ENCODE measurements at regions not wholly inside any gene's neighbourhood (a gene's known extent, or its start where the extent isn't known, plus 50 kb on each side); places are given as distances from the start of the nearest gene placed in this dataset.

DNA sequence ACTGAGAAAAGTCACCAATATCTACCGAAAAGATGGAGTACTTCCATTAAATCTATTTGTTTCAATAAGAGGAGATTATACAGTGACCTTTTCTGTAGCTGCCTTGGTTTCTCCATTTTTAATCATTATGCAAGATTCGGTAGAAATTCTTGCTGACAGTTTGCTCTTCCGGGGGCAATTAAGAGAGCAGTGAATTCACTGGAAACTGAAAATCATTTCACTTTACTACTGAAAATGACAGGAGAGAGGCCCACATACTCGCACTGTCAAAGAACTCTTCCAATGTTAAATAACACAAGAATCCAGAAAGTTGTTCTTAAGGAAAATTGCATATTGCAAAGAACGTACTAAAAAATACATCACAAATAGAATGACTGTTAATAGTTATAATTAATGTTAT lies 699.3 kb downstream of the CBLN2 start:
- H3K4me3 ChIP-seq, result no peak overlapping the region
- H3K4me1 ChIP-seq, result no peaks in the 10 kb centered on the region
- no peak overlapping the region for H3K27ac ChIP-seq
- H3K27me3 ChIP-seq, result no peaks in the 10 kb centered on the region
- intact Hi-C loops (cut with DNase I), result no loop called here
- TF ChIP-seq POLR2AphosphoS5 (IDR thresholded peaks at IDR 0.05; ENCODE audit: insufficient read depth in 1 of 2, low read depth in 1 of 2) (no peak), POLR2A (IDR thresholded peaks at IDR 0.05) (no peak)
- TF ChIP-seq, protein P1, sequence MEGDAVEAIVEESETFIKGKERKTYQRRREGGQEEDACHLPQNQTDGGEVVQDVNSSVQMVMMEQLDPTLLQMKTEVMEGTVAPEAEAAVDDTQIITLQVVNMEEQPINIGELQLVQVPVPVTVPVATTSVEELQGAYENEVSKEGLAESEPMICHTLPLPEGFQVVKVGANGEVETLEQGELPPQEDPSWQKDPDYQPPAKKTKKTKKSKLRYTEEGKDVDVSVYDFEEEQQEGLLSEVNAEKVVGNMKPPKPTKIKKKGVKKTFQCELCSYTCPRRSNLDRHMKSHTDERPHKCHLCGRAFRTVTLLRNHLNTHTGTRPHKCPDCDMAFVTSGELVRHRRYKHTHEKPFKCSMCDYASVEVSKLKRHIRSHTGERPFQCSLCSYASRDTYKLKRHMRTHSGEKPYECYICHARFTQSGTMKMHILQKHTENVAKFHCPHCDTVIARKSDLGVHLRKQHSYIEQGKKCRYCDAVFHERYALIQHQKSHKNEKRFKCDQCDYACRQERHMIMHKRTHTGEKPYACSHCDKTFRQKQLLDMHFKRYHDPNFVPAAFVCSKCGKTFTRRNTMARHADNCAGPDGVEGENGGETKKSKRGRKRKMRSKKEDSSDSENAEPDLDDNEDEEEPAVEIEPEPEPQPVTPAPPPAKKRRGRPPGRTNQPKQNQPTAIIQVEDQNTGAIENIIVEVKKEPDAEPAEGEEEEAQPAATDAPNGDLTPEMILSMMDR (IDR thresholded peaks at IDR 0.05), result no peak
- H3K36me3 ChIP-seq, result no peaks in the 10 kb centered on the region
- DNase-seq (ENCODE audit: extremely low spot score in 2 of 2), result no peak
- no peaks in the 10 kb centered on the region for H3K9me3 ChIP-seq

- Histone ChIP-seq H3K4me3 (no peak overlapping the region), H3K36me3 (no peaks in the 10 kb centered on the region), H3K4me1 (no peaks in the 10 kb centered on the region), H3K27me3 (no peaks in the 10 kb centered on the region), H3K9me3 (no peaks in the 10 kb centered on the region), H3K27ac (no peak overlapping the region)
- no peak for TF ChIP-seq POLR2A (IDR thresholded peaks at IDR 0.05)
- TF ChIP-seq, protein P1 (IDR thresholded peaks at IDR 0.05), result no peak
- no peak for TF ChIP-seq POLR2AphosphoS5 (IDR thresholded peaks at IDR 0.05; ENCODE audit: insufficient read depth in 1 of 2, low read depth in 1 of 2)
- no peak for DNase-seq (ENCODE audit: extremely low spot score in 2 of 2)
- intact Hi-C loops (cut with DNase I), result no loop called here
Measured at GRCh38 chr18:71842666-71843065, 701.5 kb downstream of the CBLN2 start.

GRCh38 chr18:71837547-71837946 lies 706.6 kb downstream of the CBLN2 start:
- Histone ChIP-seq H3K4me3 (no peak overlapping the region), H3K27me3 (no peaks in the 10 kb centered on the region), H3K27ac (no peak overlapping the region), H3K36me3 (no peaks in the 10 kb centered on the region), H3K9me3 (no peaks in the 10 kb centered on the region), H3K4me1 (no peaks in the 10 kb centered on the region)
- TF ChIP-seq, protein P1 (IDR thresholded peaks at IDR 0.05), result no peak
- TF ChIP-seq POLR2A (IDR thresholded peaks at IDR 0.05) (no peak), POLR2AphosphoS5 (IDR thresholded peaks at IDR 0.05; ENCODE audit: insufficient read depth in 1 of 2, low read depth in 1 of 2) (no peak)
- DNase-seq (ENCODE audit: extremely low spot score in 2 of 2), result no peak
- intact Hi-C loops (cut with DNase I), result no loop called here

- DNase-seq (ENCODE audit: extremely low spot score in 2 of 2), result no peak
- TF ChIP-seq POLR2AphosphoS5 (IDR thresholded peaks at IDR 0.05; ENCODE audit: insufficient read depth in 1 of 2, low read depth in 1 of 2) (no peak), POLR2A (IDR thresholded peaks at IDR 0.05) (no peak)
- TF ChIP-seq, protein P1 (IDR thresholded peaks at IDR 0.05), result no peak
- H3K36me3 ChIP-seq, result no peaks in the 10 kb centered on the region
- no peaks in the 10 kb centered on the region for H3K4me1 ChIP-seq
- intact Hi-C loops (cut with DNase I), result no loop called here
- H3K27ac ChIP-seq, result no peak overlapping the region
- H3K4me3 ChIP-seq, result no peak overlapping the region
- no peaks in the 10 kb centered on the region for H3K9me3 ChIP-seq
- no peaks in the 10 kb centered on the region for H3K27me3 ChIP-seq
Measured at GRCh38 chr18:71832946-71833617, 711.1 kb downstream of the CBLN2 start.

DNA sequence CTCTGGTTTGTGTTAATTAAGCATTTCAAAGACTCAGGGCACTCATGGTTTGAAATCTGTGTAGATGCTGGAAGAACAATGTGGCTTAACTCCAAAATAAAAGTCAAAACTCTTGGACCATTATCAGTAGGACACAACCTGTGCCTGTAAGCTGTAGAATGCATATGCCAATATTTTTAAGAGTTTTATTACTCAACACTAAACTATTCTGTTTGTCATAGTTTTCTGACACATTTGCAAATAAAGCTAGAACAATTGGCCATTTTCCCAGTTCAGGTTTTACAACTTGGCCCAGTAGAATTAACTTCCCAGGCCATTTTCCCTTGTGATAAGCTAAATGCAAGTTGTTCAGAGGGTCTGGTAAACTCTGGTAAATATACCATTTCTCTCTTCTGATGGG lies 713.1 kb downstream of the CBLN2 start:
- H3K4me1 ChIP-seq, result no peaks in the 10 kb centered on the region
- no peaks in the 10 kb centered on the region for H3K27me3 ChIP-seq
- no peaks in the 10 kb centered on the region for H3K36me3 ChIP-seq
- H3K4me3 ChIP-seq, result no peak overlapping the region
- H3K9me3 ChIP-seq, result no peaks in the 10 kb centered on the region
- TF ChIP-seq POLR2AphosphoS5 (IDR thresholded peaks at IDR 0.05; ENCODE audit: insufficient read depth in 1 of 2, low read depth in 1 of 2) (no peak), POLR2A (IDR thresholded peaks at IDR 0.05) (no peak)
- TF ChIP-seq, protein P1 (IDR thresholded peaks at IDR 0.05), result no peak
- DNase-seq (ENCODE audit: extremely low spot score in 2 of 2), result no peak
- H3K27ac ChIP-seq, result no peak overlapping the region
- intact Hi-C loops (cut with DNase I), result no loop called here
